WI38 (cell line): ENCODE measurements at regions not wholly inside any gene's neighbourhood (a gene's known extent, or its start where the extent isn't known, plus 50 kb on each side); places are given as distances from the start of the nearest gene placed in this dataset.

Source experiments
- H3K4me3 ChIP-seq: 2 replicates; pipeline ENCODE4 v1.5.1; 2011; ENCODE audit warnings: low read depth, mild to moderate bottlenecking, control low read depth, low read length
- TF ChIP-seq, protein P1 (sequence below): IDR thresholded peaks from 2 replicates; pipeline ENCODE4 v1.5.1; 2012; ENCODE audit warnings: low read depth, mild to moderate bottlenecking, control low read depth, low read length

DNA sequence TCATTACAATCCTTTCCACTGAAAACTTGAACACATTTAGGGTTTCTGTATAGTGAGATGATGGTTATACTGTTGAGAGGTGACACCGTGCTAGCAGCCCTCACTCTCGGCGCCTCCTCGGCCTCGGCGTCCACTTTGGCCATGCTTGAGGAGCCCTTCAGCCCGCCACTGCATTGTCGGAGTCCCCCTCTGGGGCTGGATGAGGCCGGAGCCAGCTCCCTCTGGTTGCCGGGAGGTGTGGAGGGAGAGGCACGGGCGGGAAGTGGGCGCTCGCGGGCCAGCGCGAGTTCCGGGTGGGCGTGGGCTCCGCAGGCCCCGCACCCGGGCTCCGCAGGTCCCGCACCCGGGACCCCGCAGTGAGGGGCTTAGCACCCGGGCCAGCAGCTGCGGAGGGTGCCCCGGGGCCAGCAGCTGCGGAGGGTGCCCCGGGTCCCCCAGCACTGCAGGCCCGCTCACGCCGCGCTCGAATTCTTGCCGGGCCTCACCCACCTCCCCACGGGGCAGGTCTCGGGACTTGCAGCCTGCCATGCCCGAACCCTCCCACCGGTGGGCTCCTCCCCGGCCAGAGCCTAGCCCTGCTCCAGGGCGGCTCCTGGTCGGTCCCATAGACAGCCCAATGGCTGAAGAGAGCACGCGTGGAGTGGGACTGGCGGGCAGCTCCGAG lies 145.9 kb upstream of the ZNF608 start:
- TF ChIP-seq, protein P1, sequence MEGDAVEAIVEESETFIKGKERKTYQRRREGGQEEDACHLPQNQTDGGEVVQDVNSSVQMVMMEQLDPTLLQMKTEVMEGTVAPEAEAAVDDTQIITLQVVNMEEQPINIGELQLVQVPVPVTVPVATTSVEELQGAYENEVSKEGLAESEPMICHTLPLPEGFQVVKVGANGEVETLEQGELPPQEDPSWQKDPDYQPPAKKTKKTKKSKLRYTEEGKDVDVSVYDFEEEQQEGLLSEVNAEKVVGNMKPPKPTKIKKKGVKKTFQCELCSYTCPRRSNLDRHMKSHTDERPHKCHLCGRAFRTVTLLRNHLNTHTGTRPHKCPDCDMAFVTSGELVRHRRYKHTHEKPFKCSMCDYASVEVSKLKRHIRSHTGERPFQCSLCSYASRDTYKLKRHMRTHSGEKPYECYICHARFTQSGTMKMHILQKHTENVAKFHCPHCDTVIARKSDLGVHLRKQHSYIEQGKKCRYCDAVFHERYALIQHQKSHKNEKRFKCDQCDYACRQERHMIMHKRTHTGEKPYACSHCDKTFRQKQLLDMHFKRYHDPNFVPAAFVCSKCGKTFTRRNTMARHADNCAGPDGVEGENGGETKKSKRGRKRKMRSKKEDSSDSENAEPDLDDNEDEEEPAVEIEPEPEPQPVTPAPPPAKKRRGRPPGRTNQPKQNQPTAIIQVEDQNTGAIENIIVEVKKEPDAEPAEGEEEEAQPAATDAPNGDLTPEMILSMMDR = no peak
- no peak overlapping the region for H3K4me3 ChIP-seq

DNA sequence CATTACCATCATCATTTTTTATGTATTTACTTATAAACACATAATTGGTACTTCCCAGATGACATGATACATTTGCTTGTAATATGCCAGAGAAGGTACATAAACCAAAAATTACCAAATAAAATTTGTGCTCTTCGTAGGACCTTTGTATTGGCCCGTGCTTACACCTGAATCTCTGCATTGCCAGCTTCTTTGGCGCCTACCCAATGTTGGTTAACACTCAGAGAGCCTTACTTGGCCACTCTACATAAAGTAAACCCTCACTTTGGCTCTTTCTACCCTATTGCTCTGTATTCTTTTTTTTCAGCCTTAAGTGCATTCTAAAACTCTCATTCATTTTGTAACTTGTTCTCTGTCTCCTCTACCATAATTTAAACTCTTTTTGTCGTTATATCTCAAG lies 148.1 kb upstream of the ZNF608 start:
- TF ChIP-seq, protein P1 = no peak
- no peak overlapping the region for H3K4me3 ChIP-seq

DNA sequence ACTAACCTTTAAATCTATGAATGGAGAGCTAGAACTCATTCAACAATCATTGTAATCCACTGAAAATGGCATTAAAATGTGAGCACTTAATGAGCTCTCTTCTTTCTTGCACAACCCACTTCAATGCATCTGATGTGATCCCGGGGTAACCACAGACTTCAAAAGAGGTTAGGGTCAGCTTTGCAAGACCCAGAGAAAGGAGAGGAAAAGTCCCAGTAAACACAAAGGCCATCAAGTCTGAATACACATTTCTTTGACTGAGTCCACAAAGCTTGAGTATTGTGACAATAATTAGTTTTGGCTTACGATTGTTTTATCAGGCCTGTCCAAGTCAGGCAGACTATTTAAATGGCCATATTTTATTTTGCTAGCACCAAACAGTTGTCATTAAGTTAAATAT lies 148.8 kb upstream of the ZNF608 start:
- TF ChIP-seq, protein P1 = no peak
- no peak overlapping the region for H3K4me3 ChIP-seq

DNA sequence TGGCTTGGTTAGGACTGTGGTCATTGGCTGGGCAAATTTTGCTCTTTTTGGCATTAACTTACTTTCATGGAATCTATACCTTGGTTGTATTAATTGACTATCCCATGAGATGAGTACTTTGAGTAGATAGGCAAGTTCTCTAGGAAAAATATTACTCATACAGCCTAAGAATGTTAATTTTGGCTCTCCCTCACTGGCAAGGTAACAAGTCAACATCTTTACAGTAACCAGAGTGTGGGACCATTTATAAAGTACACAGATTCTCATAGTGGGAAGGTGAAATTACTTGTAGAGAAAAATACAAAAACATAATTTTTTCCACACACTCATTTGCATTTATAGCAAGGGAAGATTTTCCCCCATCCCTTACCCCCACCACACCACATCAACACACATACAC lies 154.6 kb upstream of the ZNF608 start:
- TF ChIP-seq, protein P1 = no peak
- H3K4me3 ChIP-seq = no peak overlapping the region

DNA sequence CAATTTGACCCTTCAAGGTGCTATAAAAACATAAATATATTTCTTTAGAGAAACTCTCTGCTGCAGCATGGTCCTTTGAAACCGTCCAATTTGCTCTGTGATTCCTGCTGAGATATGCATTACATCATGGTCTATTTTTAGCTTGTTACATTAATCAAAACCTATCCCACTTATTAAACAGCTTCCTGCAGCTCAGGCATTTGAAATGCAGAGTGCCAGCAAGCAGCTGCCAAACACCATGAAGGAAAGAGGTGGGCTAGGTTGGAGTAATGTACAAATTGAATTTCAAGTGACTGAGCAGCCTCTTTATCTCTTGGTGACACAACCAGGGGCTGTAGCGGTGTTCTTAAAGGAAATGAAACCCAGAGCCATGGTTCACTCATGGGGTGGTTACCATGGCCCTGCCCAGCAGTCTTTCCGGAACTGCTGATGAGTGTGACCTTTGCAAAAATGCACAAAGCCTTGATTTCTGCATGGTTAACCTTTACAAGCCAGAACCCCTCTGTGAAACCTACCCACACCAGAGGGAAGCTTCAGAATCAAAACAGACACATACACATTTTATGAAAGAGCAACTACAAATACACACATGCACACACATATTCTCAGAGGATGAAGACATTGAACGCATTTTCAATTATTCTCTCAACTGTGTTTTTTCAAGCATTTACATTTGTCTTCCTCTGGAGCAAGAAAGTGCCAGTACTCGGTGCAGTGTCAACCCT lies 155.8 kb upstream of the ZNF608 start:
- TF ChIP-seq, protein P1 = no peak
- no peak overlapping the region for H3K4me3 ChIP-seq

- TF ChIP-seq, protein P1 = no peak
- H3K4me3 ChIP-seq = no peak overlapping the region
These were observed 159.1 kb upstream of the ZNF608 start for GRCh38 chr5:124905256-124906130.
